Mononuclear cell (primary cell): ENCODE measurements at regions not wholly inside any gene's neighbourhood (a gene's known extent, or its start where the extent isn't known, plus 50 kb on each side); places are given as distances from the start of the nearest gene placed in this dataset.
"Not testable (repeated sequence)": the region's sequence is repeated elsewhere in the genome, so short reads cannot be mapped to it uniquely, and the experiment has no call there.

Source experiments
- H3K27me3 ChIP-seq: 2 replicates; pipeline ENCODE4 v1.6.0; 2011; ENCODE audit warnings: low read length, control low read depth; ENCODE audit not compliant: insufficient read depth
- H3K4me1 ChIP-seq: 2 replicates; pipeline ENCODE4 v1.5.1; 2011; ENCODE audit warnings: mild to moderate bottlenecking, low read length, control low read depth; ENCODE audit not compliant: insufficient read depth
- H3K4me3 ChIP-seq: 2 replicates; pipeline ENCODE4 v1.5.1; 2011; ENCODE audit warnings: mild to moderate bottlenecking, low read length, moderate library complexity
- H3K9me3 ChIP-seq: 2 replicates; pipeline ENCODE4 v1.5.1; 2011; ENCODE audit warnings: low read depth, mild to moderate bottlenecking, control low read depth, low read length

DNA sequence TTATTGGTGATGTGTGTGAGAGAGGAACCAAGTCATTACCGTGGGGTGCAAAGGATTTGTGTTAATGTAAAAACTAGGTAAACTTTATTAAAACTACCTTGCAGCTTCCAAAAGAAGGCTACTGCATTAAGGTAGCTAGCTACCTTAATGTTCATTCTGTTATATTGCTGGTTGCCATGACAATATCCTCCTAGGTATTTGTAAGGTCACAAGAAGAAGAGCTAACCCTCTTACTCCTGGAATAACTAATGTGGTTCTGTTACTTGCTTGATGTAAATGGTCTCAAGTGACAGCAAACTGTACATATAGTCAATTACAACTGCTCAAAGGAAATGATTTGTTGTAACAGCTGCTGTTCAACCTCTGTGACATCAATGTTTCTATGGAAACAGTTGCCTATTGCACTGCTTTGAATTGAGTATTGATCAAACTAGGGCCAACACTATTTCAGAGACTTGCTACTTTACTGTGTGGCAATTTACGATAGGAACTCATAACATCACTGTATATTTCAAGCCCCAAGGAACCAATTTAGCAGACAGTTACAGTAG is 319.8 kb upstream of the HNRNPA3 start:
- H3K27me3 ChIP-seq: no peaks in the 10 kb centered on the region
- no peak overlapping the region for H3K4me3 ChIP-seq
- H3K4me1 ChIP-seq: no peaks in the 10 kb centered on the region
- H3K9me3 ChIP-seq: no peaks in the 10 kb centered on the region

DNA sequence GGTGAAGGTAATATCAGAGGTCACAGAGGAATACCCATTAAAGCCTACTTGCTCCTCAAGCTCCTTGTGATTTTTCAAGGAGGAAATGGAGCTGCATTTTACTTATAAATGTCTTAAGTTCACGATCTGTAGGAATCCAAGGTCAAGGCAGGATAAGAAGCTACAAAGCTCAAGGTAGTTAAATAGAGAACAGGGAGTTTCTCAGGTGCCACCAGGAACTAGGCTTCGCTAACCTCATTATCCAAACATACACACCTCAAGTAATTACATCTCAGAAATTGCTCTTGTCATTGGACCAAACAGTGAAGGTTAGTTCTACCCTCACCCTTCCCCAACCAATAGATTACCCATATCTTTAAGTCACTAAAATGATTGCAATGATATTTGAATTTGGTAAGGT is 317.4 kb upstream of the HNRNPA3 start:
- Histone ChIP-seq H3K4me3 (no peak overlapping the region), H3K27me3 (no peaks in the 10 kb centered on the region), H3K4me1 (no peaks in the 10 kb centered on the region), H3K9me3 (no peaks in the 10 kb centered on the region)

DNA sequence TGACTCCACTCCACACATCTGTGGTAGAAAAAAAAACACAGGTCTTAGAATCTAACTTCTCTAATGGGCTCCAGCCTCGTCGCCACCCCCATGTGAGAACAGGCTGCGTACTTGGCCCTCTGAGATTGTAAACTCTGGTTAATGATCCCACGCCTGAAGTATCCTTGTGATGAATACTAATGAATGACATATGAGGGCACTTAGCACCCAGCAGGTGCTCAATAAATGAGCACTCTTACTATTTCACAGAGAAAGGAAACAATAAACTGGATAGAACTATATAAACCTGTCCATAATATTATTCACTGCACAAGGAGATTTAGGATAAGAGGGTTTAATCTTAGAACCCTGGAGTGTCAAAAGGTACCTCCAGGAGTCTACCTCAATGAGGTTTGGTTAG is 310.1 kb upstream of the HNRNPA3 start:
- Histone ChIP-seq H3K27me3 (no peaks in the 10 kb centered on the region), H3K9me3 (no peaks in the 10 kb centered on the region), H3K4me1 (no peaks in the 10 kb centered on the region), H3K4me3 (no peak overlapping the region)

DNA sequence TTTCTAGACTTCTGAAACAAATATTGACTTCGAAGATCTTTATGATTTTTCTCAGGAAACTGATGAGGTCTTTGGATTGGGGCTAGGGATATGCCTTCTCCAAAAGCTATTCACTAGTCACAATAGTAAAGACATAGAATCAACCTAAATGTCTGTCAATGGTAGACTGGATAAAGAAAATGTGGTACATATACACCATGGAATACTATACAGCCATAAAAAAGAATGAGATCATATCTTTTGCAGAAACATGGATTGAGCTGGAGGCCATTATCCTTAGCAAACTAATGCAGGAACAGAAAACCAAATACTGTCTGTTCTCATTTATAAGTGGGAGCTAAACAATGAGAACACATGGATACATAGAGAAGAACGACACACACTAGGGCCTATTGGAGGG is 308.5 kb upstream of the HNRNPA3 start:
- H3K4me3 ChIP-seq, H3K4me1 ChIP-seq, H3K9me3 ChIP-seq, H3K27me3 ChIP-seq: not testable (repeated sequence)

DNA sequence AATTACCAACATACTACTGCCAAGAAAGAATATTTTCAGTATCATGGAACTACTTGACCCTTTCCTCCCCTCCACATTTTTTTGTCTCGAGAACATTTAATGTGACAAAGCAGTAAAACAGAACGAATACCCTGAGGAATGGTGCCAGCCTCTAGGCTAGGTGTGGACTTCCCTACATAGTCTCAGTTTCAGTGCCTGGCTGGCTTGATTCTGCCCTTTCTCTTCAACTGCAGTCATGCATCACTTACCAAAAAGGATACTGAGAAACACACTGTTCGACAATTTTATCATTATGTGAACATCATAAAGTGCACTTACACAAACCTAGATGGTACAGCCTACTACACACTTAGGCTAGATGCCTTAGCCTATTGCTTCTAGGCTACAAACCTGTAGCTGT is 305.3 kb upstream of the HNRNPA3 start:
- H3K4me1 ChIP-seq: no peaks in the 10 kb centered on the region
- no peak overlapping the region for H3K4me3 ChIP-seq
- H3K9me3 ChIP-seq: no peaks in the 10 kb centered on the region
- no peaks in the 10 kb centered on the region for H3K27me3 ChIP-seq

DNA sequence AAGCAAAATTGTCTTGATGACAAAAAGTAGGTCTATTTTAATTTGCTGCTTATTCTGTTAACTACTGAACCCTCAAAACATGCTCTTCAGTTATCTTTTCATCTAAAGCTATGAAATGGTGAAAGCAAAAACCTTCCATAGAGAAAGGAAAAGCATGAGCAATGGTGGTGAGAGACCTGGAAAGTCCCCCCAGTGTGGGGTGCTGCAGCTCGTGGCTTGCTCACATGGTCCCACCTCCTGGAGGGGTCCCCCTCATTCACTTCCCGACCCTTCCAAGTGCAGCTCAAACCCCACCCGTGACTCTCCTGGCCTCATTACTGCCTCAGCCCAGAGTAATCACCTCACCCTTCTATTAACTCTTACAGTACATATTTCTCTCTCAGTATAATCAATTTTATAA is 301.8 kb upstream of the HNRNPA3 start:
- Histone ChIP-seq H3K27me3 (no peaks in the 10 kb centered on the region), H3K4me3 (no peak overlapping the region), H3K4me1 (no peaks in the 10 kb centered on the region), H3K9me3 (no peaks in the 10 kb centered on the region)

DNA sequence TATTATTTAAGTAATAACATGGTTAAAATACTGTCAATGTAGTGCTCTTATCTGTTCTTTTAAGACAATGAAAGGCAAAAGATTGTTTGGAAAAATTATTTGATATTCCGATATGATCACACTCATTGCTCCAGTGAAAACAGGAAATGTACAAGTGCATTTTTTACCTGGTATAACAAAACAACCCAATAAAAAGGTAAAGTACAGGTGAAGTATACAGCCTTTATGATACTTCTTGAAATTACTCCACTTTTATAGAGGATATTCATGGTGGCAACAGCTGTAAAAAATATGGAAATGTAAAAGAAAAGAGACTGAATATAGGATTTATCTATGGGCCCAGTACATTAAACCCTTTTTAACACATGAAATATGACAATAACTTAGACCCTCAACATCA is 298.6 kb upstream of the HNRNPA3 start:
- Histone ChIP-seq H3K27me3 (no peaks in the 10 kb centered on the region), H3K4me1 (no peaks in the 10 kb centered on the region), H3K9me3 (no peaks in the 10 kb centered on the region), H3K4me3 (no peak overlapping the region)

DNA sequence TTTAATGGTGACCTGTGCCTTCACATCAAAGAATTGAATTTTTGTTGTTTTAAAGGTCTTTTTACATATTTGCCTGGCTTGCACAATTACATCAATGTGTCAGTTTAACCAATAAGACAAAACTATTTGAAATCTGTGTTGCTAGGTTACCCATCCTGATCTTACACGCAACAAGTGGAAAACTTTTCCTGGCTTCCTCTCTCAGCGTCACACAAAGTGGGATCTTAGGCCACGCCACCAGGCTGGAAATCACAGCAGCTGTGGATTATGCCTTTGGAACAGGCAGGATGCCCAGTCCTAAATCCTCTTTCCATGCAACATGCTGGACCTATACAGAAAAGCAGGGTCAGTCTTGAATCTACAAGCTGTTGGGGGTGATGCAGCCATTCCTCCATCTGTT is 298.2 kb upstream of the HNRNPA3 start:
- H3K4me1 ChIP-seq: no peaks in the 10 kb centered on the region
- H3K4me3 ChIP-seq: no peak overlapping the region
- no peaks in the 10 kb centered on the region for H3K27me3 ChIP-seq
- no peaks in the 10 kb centered on the region for H3K9me3 ChIP-seq

DNA sequence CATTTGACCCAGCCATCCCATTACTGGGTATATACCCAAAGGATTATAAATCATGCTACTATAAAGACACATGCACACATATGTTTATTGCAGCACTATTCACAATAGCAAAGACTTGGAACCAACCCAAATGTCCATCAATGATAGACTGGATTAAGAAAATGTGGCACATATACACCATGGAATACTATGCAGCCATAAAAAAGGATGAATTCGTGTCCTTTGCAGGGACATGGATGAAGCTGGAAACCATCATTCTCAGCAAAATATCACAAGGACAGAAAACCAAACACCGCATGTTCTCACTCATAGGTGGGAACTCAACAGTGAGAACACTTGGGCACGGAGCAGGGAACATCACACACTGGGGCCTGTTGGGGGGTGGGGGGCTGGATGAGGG is 290.0 kb upstream of the HNRNPA3 start:
- H3K4me3 ChIP-seq, H3K9me3 ChIP-seq, H3K4me1 ChIP-seq, H3K27me3 ChIP-seq: not testable (repeated sequence)

DNA sequence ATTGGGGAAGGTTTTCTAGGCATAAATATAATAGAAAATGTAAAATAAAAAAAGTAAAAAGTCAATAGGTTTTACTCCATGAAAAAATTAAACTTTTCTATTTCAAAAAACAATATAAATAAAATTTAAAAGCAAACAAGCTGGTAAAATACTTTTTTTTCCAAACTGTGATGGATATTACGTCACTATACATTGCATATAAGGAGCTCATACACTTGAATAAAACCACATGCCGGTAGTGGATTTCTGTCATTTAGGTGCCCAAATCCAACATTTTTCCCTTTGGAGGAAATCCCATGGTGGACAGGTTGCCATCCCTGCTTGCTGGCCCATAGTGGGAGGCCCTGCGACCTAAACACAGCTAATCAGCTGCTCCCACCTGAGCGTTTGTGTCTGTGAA is 289.4 kb upstream of the HNRNPA3 start:
- H3K4me3 ChIP-seq: no peak overlapping the region
- no peaks in the 10 kb centered on the region for H3K27me3 ChIP-seq
- no peaks in the 10 kb centered on the region for H3K4me1 ChIP-seq
- no peaks in the 10 kb centered on the region for H3K9me3 ChIP-seq

DNA sequence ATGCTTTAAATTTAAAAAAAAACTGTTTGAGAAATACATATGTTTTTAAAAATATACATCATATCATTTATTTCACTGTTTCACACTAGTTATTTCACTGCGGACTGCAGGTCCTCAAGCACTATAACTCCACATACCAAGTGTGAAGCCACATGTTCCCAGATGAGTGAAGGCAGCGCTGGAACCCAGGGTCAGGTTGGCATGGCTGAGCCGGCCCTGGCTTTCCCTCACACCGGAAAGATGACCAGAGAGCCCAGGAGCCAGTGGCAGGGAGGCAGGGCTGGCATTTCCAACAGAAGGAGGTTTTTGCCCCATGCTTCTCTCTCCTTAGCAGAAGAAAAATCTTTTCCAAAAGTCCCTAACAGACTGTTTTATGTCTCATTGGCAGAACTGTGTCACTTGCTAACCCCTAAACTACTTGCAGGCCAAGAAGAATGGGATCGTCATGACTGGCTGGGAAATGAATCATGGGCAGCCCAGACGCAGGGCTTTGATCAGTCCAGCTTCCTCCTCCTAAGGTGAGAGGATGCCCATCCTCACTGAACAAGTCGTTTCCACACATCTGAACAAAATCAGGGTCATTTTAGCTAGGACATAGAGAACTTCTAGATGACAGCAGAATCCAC is 287.6 kb upstream of the HNRNPA3 start:
- Histone ChIP-seq H3K9me3 (no peaks in the 10 kb centered on the region), H3K4me1 (no peaks in the 10 kb centered on the region), H3K4me3 (no peak overlapping the region), H3K27me3 (no peaks in the 10 kb centered on the region)

DNA sequence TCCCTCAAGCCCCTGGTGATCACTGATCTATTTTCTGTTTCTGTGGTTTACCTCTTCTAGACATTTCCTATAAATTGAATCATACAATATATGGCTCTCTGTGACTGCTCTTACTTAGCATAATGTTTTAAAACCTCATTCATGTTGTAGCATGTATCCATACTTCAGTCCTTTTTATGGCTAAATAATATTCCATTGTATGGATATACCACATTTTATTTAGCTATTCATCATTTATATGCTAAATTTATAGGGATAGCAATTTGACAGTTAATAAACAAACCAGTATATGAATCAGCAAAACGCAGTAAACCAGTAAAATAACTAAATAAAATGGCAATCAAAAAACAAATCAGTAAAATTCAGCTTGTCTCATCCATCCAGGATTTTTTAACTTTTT is 286.1 kb upstream of the HNRNPA3 start:
- Histone ChIP-seq H3K4me3 (no peak overlapping the region), H3K4me1 (no peaks in the 10 kb centered on the region), H3K27me3 (no peaks in the 10 kb centered on the region), H3K9me3 (no peaks in the 10 kb centered on the region)

DNA sequence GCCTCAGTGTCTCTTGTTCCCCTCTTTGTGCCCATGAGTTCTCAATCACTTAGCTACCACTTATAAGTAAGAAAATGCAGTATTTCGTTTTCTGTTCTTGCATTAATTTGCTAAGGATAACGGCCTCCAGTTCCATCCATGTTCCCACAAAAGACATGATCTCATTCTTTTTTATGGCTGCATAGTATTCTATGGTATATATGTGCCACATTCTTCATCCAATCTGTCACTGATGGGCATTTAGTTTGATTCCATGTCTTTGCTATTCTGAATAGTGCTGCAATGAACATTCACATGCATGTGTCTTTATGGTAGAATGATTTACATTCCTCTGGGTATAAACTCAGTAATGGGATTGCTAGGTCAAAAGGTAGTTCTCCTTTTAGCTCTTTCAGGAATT is 283.2 kb upstream of the HNRNPA3 start:
- H3K4me3 ChIP-seq, H3K4me1 ChIP-seq, H3K27me3 ChIP-seq, H3K9me3 ChIP-seq: not testable (repeated sequence)

DNA sequence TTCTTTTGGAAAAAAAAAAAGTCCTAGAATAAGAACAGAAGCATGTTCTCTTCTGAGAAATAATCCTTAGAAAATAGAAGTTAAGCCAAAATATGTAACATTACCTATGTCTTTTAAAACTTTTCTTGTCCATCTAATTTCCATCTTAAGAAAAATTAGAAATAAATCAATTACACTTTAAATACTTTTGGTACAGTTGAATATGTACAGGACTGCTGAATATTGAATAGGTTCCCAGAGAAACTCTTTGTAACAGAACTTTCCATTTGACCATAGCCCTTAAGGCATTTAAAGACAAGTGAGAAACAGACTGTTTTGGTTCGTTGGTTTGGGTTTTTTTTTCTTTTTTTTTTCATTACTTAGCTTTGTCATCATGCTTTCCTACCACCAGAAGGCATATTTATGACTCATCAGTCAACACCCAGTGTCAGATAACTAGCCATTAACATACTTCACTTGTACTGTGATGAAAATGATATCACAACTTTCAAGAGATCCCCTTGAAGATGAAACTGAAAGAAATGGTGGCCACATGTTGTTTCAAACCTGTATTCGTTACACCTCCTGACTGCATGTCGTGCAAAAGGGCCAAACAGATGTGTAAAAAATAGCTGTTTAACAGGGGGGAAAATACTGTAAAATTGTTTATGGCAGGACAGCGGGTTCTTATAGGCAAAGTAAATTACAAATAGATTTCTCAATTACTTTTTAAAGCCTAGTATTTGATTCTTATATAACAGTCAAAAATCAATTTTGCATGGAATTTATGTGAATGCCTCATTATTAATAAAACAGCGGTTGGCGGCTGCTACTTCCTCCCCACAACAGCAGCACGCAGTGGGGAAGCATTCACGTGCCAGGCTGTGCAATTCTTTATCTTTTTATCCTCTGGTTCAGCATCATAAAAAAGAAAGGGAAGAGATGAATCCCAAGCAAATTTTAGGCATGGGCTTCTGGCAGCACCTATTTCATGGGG is 280.7 kb upstream of the HNRNPA3 start:
- H3K27me3 ChIP-seq: no peaks in the 10 kb centered on the region
- H3K4me3 ChIP-seq: no peak overlapping the region
- peaks cover 23% of the 10 kb centered on the region for H3K4me1 ChIP-seq
- H3K9me3 ChIP-seq: no peaks in the 10 kb centered on the region

DNA sequence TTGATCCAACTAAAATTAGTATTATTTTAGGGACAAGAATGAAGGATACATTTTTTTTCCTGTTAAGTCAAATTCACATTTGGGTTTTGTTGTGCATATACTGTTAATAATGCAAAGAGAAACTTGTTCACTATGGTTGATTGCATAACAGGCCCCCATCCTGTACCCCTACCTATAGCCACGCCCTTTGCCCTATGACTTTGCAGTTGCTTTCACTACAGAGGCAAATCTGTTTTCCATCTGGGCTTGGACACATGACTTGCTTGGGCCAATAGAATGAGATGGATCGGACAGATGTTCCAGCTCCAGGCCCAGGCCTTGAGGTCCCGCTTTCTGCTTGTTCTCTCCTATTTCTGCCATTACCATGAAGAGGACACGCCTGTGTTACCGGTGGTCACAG is 278.5 kb upstream of the HNRNPA3 start:
- Histone ChIP-seq H3K9me3 (no peaks in the 10 kb centered on the region), H3K27me3 (peaks cover 3% of the 10 kb centered on the region), H3K4me3 (no peak overlapping the region), H3K4me1 (peaks cover 24% of the 10 kb centered on the region)
